ENCODE measurements at regions not wholly inside any gene's neighbourhood (a gene's known extent, or its start where the extent isn't known, plus 50 kb on each side); places are given as distances from the start of the nearest gene placed in this dataset.
"Not testable (repeated sequence)": the region's sequence is repeated elsewhere in the genome, so short reads cannot be mapped to it uniquely, and the experiment has no call there.

DNA sequence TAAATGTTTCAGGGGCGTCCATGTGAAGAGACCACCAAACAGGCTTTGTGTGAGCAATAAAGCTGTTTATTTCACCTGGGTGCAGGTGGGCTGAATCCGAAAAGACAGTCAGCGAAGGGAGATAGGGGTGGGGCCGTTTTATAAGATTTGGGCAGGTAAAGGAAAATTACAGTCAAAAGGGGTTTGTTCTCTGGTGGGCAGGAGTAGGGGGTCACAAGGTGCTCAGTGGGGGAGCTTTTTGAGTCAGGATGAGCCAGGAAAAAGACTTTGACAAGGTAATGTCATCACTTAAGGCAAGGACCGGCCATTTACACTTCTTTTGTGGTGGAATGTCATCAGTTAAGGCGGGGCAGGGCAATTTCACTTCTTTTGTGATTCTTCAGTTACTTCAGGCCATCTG lies 542.4 kb upstream of the BOD1L1 start:
- H3K4me2 ChIP-seq (ENCODE audit: insufficient read depth in 1 of 2, low read depth in 2 of 2, low read length in 2 of 2) = 0 out of 4 replicates have a peak overlapping the region, but pooled peaks of 1 of the 2 experiments have one; percentile 27
- H3K27ac ChIP-seq (ENCODE audit: low read depth, low read length) = not testable (repeated sequence)

More for the DNA sequence above, 542.4 kb upstream of the BOD1L1 start:
- H3K27me3 ChIP-seq (replicated peaks in 1 of 4; ENCODE audit: control insufficient read depth in 3 of 4, extremely low read depth in 1 of 4, insufficient read depth in 3 of 4, low read length in 3 of 4); H3K4me3 ChIP-seq (ENCODE audit: extremely low read depth in 1 of 4, insufficient read depth in 2 of 4, low read depth in 3 of 4, low read length in 4 of 4); H2AK5ac ChIP-seq (ENCODE audit: low read depth, low read length); H3K14ac ChIP-seq (ENCODE audit: insufficient read length); H3K9me3 ChIP-seq (ENCODE audit: insufficient read depth in 2 of 2, low read depth in 1 of 2, low read length in 1 of 2); CTCF ChIA-PET (ENCODE audit: partially characterized antibody); H2BK120ac ChIP-seq (replicated peaks; ENCODE audit: low read depth, low read length); H3K4me1 ChIP-seq (replicated peaks in 1 of 4; ENCODE audit: control insufficient read depth in 3 of 4, insufficient read depth in 4 of 4, low read length in 3 of 4); H4K8ac ChIP-seq (ENCODE audit: extremely low read depth, insufficient read depth, low read length); H2AFZ ChIP-seq (ENCODE audit: low read length); H2BK12ac ChIP-seq (ENCODE audit: low read depth, low read length); H3K23ac ChIP-seq (ENCODE audit: insufficient read length); H4K20me1 ChIP-seq (replicated peaks in 1 of 2; ENCODE audit: control insufficient read depth in 1 of 2, insufficient read depth in 2 of 2, low read length in 2 of 2); DNase-seq (ENCODE audit: low read depth in 1 of 2, low spot score in 2 of 2); H2BK5ac ChIP-seq (ENCODE audit: low read depth, low read length); POLR2A ChIA-PET (ENCODE audit: partially characterized antibody); H4K91ac ChIP-seq (replicated peaks; ENCODE audit: insufficient read length, low read length); H4K5ac ChIP-seq (ENCODE audit: insufficient read length, low read depth, low read length); H2BK20ac ChIP-seq (ENCODE audit: low read length); H3K23me2 ChIP-seq (ENCODE audit: low read depth, low read length); H3K56ac ChIP-seq (replicated peaks; ENCODE audit: insufficient read length, low read depth, low read length); H3K79me1 ChIP-seq (ENCODE audit: low read depth, low read length); FAIRE-seq; H3K9ac ChIP-seq (replicated peaks in 1 of 4; ENCODE audit: extremely low read depth in 1 of 4, low read depth in 3 of 4, low read length in 3 of 4); H3K4ac ChIP-seq (replicated peaks; ENCODE audit: insufficient read length, low read depth, low read length); H3K18ac ChIP-seq (ENCODE audit: extremely low read depth, low read length); H3K36me3 ChIP-seq (ENCODE audit: control insufficient read depth in 2 of 4, insufficient read depth in 4 of 4, low read length in 3 of 4); H2BK15ac ChIP-seq (ENCODE audit: low read length); H3K79me2 ChIP-seq (ENCODE audit: control insufficient read depth in 1 of 2, insufficient read depth in 2 of 2, low read length in 2 of 2): not testable (repeated sequence)
- 45% methylated on average over 6 of the region's 6 CpGs; no CpG with 5 or more reads in 1 of the 2 experiments for WGBS, 2 experiments (ENCODE audit: extremely low coverage in 1 of 2, insufficient coverage in 1 of 2, insufficient read length in 1 of 2, insufficient replicate concordance in 2 of 2, low coverage in 1 of 2, low lambda C conversion rate in 2 of 2, missing lambda C conversion rate in 1 of 2)
- TF ChIP-seq NANOG (IDR thresholded peaks at IDR 0.05; ENCODE audit: insufficient read depth, low read depth, low read length, poor library complexity, severe bottlenecking) = peak; percentile 27

Data from H1 (cell line).